ENCODE measurements at regions not wholly inside any gene's neighbourhood (a gene's known extent, or its start where the extent isn't known, plus 50 kb on each side); places are given as distances from the start of the nearest gene placed in this dataset.

DNA sequence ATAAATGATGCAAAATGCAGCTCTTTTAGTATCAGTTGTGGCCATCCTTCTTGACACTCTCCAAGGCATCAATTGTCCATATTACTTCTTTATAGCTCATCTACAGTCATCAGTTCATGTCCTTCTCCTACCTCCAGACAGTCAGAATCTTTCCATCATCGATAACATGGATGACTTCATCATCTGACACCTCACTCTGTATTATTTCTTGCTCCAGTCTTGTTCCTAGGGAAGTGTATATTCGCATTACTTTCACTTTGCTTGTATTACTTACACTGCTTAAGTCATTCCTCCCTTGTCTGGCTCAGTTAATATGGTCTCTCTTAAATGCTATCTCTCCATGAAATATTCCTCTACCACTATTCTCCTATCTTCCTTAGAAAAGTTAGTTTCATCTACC lies 999.1 kb upstream of the SLC10A2 start:
- no peak for ATAC-seq
- H3K9me2 ChIP-seq (ENCODE audit: insufficient read depth): no peaks in the 10 kb centered on the region
- no peak overlapping the region for H3K9ac ChIP-seq (ENCODE audit: low read length)
- no peak overlapping the region for H2AFZ ChIP-seq (ENCODE audit: low read depth, low read length, poor library complexity, severe bottlenecking)
- H3K27ac ChIP-seq (ENCODE audit: low read depth, low read length): no peak overlapping the region
- no peaks in the 10 kb centered on the region for H3K27me3 ChIP-seq (ENCODE audit: insufficient read depth, low read length)
- no peaks in the 10 kb centered on the region for H3K36me3 ChIP-seq (ENCODE audit: control insufficient read depth in 1 of 2, insufficient read depth in 2 of 2, low read length in 2 of 2)
- ChIA-PET POLR2A (no interaction called here), RAD21 (ENCODE audit: low non-redundant PET in 1 of 2, low total read pairs in 2 of 2, uncharacterized antibody in 2 of 2, unreplicated experiment in 2 of 2) (no interaction called here), CTCF (no interaction called here)
- no peaks in the 10 kb centered on the region for H4K20me1 ChIP-seq (ENCODE audit: insufficient read depth)
- intact Hi-C loops (cut with micrococcal nuclease): no loop called here
- H3K79me2 ChIP-seq (ENCODE audit: insufficient read depth, low read length): no peaks in the 10 kb centered on the region
- H3K4me3 ChIP-seq (replicated peaks in 1 of 2; ENCODE audit: low read depth in 1 of 2, low read length in 2 of 2): no peak overlapping the region
- DNase-seq (ENCODE audit: low read depth, low spot score): no peak
- no TSS peak for BruUV-seq (replicated peaks)
- no peaks in the 10 kb centered on the region for H3K4me1 ChIP-seq (ENCODE audit: control insufficient read depth in 1 of 2, insufficient read depth in 2 of 2, low read length in 2 of 2)
- no peaks in the 10 kb centered on the region for H3K9me3 ChIP-seq (ENCODE audit: control insufficient read depth in 1 of 2, insufficient read depth in 1 of 2, low read depth in 1 of 2, low read length in 2 of 2)
- TF ChIP-seq, protein P1, sequence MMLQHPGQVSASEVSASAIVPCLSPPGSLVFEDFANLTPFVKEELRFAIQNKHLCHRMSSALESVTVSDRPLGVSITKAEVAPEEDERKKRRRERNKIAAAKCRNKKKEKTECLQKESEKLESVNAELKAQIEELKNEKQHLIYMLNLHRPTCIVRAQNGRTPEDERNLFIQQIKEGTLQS (IDR thresholded peaks at IDR 0.05): no peak
- no peak for TF ChIP-seq POLR2AphosphoS5 (IDR thresholded peaks at IDR 0.05; ENCODE audit: low read depth, low read length)
- no peak overlapping the region for H3K4me2 ChIP-seq (ENCODE audit: low read length)

DNA sequence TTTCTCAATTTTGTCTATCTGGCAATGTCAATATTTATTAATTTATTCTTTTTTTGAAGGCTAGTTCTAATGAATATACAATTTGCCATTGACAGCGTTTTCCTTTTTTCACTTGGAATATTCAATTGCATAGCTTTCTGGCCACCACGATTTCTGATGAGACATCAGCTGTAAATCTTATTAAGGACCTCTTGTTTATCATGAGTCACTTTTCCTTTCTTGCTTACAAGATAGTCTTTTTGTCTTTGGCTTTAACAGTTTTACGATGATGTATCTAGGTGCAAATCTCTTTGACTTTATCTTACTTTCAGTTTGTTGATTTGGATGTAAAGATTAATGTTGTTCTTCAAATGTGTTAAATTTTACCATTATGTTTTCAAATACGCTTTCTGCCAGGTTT lies 991.6 kb upstream of the SLC10A2 start:
- no TSS peak for BruUV-seq (replicated peaks)
- H3K4me2 ChIP-seq (ENCODE audit: low read length): no peak overlapping the region
- no peaks in the 10 kb centered on the region for H3K4me1 ChIP-seq (ENCODE audit: control insufficient read depth in 1 of 2, insufficient read depth in 2 of 2, low read length in 2 of 2)
- no peak overlapping the region for H3K27ac ChIP-seq (ENCODE audit: low read depth, low read length)
- no peaks in the 10 kb centered on the region for H4K20me1 ChIP-seq (ENCODE audit: insufficient read depth)
- H3K9me2 ChIP-seq (ENCODE audit: insufficient read depth): no peaks in the 10 kb centered on the region
- H2AFZ ChIP-seq (ENCODE audit: low read depth, low read length, poor library complexity, severe bottlenecking): no peak overlapping the region
- no peaks in the 10 kb centered on the region for H3K36me3 ChIP-seq (ENCODE audit: control insufficient read depth in 1 of 2, insufficient read depth in 2 of 2, low read length in 2 of 2)
- no peak for DNase-seq (ENCODE audit: low read depth, low spot score)
- no peak for TF ChIP-seq TCF7L2 (IDR thresholded peaks at IDR 0.05; ENCODE audit: borderline replicate concordance, extremely low read depth, insufficient read depth, insufficient read length)
- no peak for TF ChIP-seq EGR1 (IDR thresholded peaks at IDR 0.05; ENCODE audit: low read depth)
- TF ChIP-seq, protein P2, sequence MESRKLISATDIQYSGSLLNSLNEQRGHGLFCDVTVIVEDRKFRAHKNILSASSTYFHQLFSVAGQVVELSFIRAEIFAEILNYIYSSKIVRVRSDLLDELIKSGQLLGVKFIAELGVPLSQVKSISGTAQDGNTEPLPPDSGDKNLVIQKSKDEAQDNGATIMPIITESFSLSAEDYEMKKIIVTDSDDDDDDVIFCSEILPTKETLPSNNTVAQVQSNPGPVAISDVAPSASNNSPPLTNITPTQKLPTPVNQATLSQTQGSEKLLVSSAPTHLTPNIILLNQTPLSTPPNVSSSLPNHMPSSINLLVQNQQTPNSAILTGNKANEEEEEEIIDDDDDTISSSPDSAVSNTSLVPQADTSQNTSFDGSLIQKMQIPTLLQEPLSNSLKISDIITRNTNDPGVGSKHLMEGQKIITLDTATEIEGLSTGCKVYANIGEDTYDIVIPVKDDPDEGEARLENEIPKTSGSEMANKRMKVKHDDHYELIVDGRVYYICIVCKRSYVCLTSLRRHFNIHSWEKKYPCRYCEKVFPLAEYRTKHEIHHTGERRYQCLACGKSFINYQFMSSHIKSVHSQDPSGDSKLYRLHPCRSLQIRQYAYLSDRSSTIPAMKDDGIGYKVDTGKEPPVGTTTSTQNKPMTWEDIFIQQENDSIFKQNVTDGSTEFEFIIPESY (IDR thresholded peaks at IDR 0.05; ENCODE audit: extremely low read depth, insufficient replicate concordance, low read length): no peak
- TF ChIP-seq FOSL1 (IDR thresholded peaks at IDR 0.05; ENCODE audit: low read depth): no peak
- TF ChIP-seq, protein P3, sequence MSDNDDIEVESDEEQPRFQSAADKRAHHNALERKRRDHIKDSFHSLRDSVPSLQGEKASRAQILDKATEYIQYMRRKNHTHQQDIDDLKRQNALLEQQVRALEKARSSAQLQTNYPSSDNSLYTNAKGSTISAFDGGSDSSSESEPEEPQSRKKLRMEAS (IDR thresholded peaks at IDR 0.05): no peak
- TF ChIP-seq SRF (IDR thresholded peaks at IDR 0.05; ENCODE audit: low read depth): no peak
- TF ChIP-seq YY1 (IDR thresholded peaks at IDR 0.05; ENCODE audit: extremely low read depth, insufficient replicate concordance, low read depth, low read length): no peak
- no peak for TF ChIP-seq ZNF274 (IDR thresholded peaks at IDR 0.05; ENCODE audit: low read depth, low read length)
- no peak for TF ChIP-seq SIN3A (IDR thresholded peaks at IDR 0.05; ENCODE audit: low read depth)
- TF ChIP-seq, protein P1 (IDR thresholded peaks at IDR 0.05): no peak
- TF ChIP-seq, protein P4, sequence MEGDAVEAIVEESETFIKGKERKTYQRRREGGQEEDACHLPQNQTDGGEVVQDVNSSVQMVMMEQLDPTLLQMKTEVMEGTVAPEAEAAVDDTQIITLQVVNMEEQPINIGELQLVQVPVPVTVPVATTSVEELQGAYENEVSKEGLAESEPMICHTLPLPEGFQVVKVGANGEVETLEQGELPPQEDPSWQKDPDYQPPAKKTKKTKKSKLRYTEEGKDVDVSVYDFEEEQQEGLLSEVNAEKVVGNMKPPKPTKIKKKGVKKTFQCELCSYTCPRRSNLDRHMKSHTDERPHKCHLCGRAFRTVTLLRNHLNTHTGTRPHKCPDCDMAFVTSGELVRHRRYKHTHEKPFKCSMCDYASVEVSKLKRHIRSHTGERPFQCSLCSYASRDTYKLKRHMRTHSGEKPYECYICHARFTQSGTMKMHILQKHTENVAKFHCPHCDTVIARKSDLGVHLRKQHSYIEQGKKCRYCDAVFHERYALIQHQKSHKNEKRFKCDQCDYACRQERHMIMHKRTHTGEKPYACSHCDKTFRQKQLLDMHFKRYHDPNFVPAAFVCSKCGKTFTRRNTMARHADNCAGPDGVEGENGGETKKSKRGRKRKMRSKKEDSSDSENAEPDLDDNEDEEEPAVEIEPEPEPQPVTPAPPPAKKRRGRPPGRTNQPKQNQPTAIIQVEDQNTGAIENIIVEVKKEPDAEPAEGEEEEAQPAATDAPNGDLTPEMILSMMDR (IDR thresholded peaks at IDR 0.05 in 2 of 3, conservative IDR thresholded peaks at IDR 0.05 in 1 of 3; ENCODE audit: borderline replicate concordance in 1 of 3, insufficient read depth in 1 of 3, low read depth in 2 of 3, low read length in 2 of 3): no peak
- no peak for TF ChIP-seq ELF1 (IDR thresholded peaks at IDR 0.05; ENCODE audit: borderline replicate concordance, low read depth)
- no peak for TF ChIP-seq ZFX (IDR thresholded peaks at IDR 0.05)
- no peaks in the 10 kb centered on the region for H3K27me3 ChIP-seq (ENCODE audit: insufficient read depth, low read length)
- intact Hi-C loops (cut with micrococcal nuclease): no loop called here
- no peaks in the 10 kb centered on the region for H3K9me3 ChIP-seq (ENCODE audit: control insufficient read depth in 1 of 2, insufficient read depth in 1 of 2, low read depth in 1 of 2, low read length in 2 of 2)
- no peak overlapping the region for H3K4me3 ChIP-seq (replicated peaks in 1 of 2; ENCODE audit: low read depth in 1 of 2, low read length in 2 of 2)
- ATAC-seq: no peak
- no peaks in the 10 kb centered on the region for H3K79me2 ChIP-seq (ENCODE audit: insufficient read depth, low read length)
- H3K9ac ChIP-seq (ENCODE audit: low read length): no peak overlapping the region
- ChIA-PET CTCF (no interaction called here), RAD21 (ENCODE audit: low non-redundant PET in 1 of 2, low total read pairs in 2 of 2, uncharacterized antibody in 2 of 2, unreplicated experiment in 2 of 2) (no interaction called here), POLR2A (no interaction called here)

All from HCT116 (cell line).